Mesodermal cell (in vitro differentiated cells): ENCODE measurements at regions not wholly inside any gene's neighbourhood (a gene's known extent, or its start where the extent isn't known, plus 50 kb on each side); places are given as distances from the start of the nearest gene placed in this dataset.
A peak's percentile ranks its signal among the peaks of the same experiment; 100 is the strongest.

ENCODE experiments used
- H3K27ac ChIP-seq: 2 replicates; pipeline ENCODE4 v1.7.0; 2013; ENCODE audit warnings: mild to moderate bottlenecking, low read depth, low read length, moderate library complexity; ENCODE audit not compliant: severe bottlenecking
- H3K36me3 ChIP-seq: 2 replicates; pipeline ENCODE4 v1.7.1; 2013; ENCODE audit warnings: mild to moderate bottlenecking, low read length, moderate library complexity; ENCODE audit not compliant: control insufficient read depth, insufficient read depth
- H3K4me1 ChIP-seq: one replicate; pipeline ENCODE4 v1.7.1; 2013; ENCODE audit warnings: mild to moderate bottlenecking, low read length; ENCODE audit not compliant: insufficient read depth, control insufficient read depth, poor library complexity, severe bottlenecking
- H3K4me3 ChIP-seq: 2 replicates; pipeline ENCODE4 v1.7.0; 2013; ENCODE audit warnings: low read length, control low read depth, mild to moderate bottlenecking; ENCODE audit not compliant: insufficient read depth, poor library complexity, severe bottlenecking; ENCODE audit errors: extremely low read depth
- H3K9me3 ChIP-seq: 2 replicates; pipeline ENCODE4 v1.7.1; 2013; ENCODE audit warnings: mild to moderate bottlenecking, low read length, moderate library complexity; ENCODE audit not compliant: control insufficient read depth
- WGBS, 2 experiments: methylation state at CpG; one replicate each; pipeline ENCODE4 v1.1.5; 2013; ENCODE audit warnings: missing lambda C conversion rate in 2 of 2; ENCODE audit not compliant: insufficient coverage in 2 of 2; 5-methylcytosine and 5-hydroxymethylcytosine counted together

DNA sequence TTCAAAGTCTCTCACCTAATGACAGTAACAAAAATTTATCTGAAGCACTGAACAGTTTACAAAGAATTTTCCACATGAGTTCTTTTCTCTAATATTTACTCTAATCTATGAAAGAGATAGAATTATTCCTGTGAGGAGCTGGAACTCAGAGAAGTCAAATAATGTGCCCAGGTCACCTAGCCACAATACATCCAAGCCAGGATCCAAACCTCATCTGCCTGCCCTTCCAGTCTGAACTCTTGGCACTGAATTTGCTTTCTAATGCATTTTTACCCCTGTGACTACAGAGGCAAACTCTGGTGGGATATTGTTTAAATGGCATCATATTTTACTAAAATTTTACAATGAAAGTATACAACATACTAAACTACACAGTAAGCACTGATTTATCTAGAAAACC lies 191.4 kb upstream of the RORA start:
- Histone ChIP-seq H3K4me1 (no peaks in the 10 kb centered on the region), H3K4me3 (no peak overlapping the region), H3K9me3 (no peaks in the 10 kb centered on the region), H3K27ac (no peak overlapping the region), H3K36me3 (no peaks in the 10 kb centered on the region)

DNA sequence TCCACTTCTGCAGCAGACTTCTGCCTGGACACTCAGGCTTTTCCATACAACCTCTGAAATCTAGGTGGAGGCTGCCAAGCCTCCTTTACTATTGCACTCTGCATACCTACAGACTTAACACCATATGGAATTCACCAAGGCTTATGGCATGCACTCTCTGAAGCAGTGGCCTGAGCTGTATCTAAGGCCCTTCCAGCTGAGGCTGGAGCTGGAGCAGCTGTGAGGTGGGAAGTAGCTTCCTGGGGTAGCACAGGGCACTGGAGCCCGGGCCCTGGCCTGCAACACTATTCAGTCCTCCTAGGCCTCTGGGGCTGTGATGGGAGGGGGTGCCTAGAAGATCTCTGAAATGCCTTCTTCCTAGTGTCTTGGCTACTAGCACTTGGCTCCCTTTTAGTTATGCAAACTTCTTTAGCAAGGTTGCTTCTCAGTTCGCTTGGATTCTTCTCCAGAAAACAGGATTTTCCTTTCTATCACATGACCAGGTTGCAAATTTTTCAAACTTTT lies 186.6 kb upstream of the RORA start:
- 69 to 84% methylated on average over 1 of the region's 2 CpGs for WGBS, 2 experiments
- Histone ChIP-seq H3K4me1 (peaks cover 6% of the 10 kb centered on the region), H3K27ac (no peak overlapping the region), H3K4me3 (no peak overlapping the region), H3K9me3 (no peaks in the 10 kb centered on the region), H3K36me3 (no peaks in the 10 kb centered on the region)

DNA sequence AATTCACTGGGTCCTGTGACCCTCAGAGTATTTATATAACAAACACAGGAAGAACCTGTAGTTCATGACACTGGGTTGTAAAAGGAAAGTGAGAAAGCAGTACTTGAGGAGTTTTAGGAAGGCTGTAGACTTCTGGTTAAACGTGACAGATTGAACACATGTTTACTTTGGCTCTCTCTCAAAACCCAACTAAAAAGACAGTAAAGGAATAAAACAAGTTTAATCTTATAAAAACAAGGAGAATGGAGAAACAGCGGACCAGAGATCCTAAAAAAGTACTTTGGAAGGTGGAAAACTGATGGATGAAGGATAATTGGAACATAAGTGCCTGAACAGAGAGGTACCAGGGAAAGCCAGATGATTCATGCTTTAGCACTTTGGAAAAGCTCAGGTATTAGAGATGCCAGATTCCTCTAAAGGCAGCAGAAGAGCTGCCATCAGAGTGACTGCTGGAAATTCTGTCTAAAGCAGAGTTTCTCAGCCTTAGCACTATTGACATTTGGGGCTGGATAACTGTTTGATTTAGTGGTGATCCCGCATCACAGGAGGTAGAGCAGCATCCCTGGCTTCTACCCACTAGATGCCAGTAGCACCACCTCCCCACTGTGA lies 182.9 kb upstream of the RORA start:
- Histone ChIP-seq H3K36me3 (no peaks in the 10 kb centered on the region), H3K4me3 (no peak overlapping the region), H3K4me1 (peaks cover 6% of the 10 kb centered on the region), H3K27ac (peak overlapping the region; percentile 0), H3K9me3 (no peaks in the 10 kb centered on the region)
- 80 to 100% methylated on average over 1 of the region's 3 CpGs for WGBS, 2 experiments

DNA sequence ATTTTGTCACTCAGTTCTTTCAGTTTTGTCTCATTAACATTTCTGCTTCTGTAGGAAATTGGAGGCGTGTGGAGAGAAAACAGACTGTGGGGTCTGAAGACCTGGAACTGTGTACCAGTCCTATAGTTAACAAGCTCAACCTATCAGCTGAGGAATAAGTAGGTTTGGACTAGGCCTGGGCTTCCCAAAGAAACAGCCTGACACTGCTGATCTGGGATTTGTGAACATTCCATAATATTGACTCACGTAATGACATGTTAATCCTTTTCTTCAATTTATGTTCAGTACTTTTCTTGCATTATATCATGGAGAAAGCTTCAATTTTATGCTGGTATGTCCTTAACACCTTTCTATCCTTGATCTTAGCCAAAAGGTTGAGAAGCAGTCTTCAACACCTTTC lies 181.6 kb upstream of the RORA start:
- H3K27ac ChIP-seq, result peak overlapping the region; percentile 29
- no peaks in the 10 kb centered on the region for H3K36me3 ChIP-seq
- H3K9me3 ChIP-seq, result no peaks in the 10 kb centered on the region
- no peak overlapping the region for H3K4me3 ChIP-seq
- H3K4me1 ChIP-seq, result peaks cover 6% of the 10 kb centered on the region
- no CpG with 5 or more reads among the region's 2 CpGs for WGBS, 2 experiments

DNA sequence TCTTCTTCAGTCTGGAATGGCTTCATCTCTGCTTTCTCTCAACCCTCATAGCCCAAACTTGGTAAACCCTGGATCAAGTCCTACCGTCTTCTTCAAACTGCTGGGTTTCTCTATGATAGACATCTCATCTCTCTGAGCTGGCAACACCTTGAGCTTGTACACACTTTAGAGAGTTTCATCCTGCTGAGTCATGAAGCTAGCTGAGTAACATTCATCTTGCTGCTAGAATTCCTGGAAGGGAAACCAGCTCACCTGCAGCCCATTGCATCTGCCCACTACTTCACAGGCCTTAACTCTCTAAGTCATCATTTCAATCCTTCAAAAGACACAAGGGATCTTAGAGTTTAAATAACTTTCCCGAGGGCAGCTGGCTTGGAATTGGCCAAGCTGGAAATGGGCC lies 175.5 kb upstream of the RORA start:
- no peaks in the 10 kb centered on the region for H3K36me3 ChIP-seq
- WGBS, 2 experiments, result 89 to 100% methylated on average over 1 of the region's 2 CpGs
- no peaks in the 10 kb centered on the region for H3K9me3 ChIP-seq
- no peaks in the 10 kb centered on the region for H3K4me1 ChIP-seq
- H3K4me3 ChIP-seq, result no peak overlapping the region
- H3K27ac ChIP-seq, result no peak overlapping the region

DNA sequence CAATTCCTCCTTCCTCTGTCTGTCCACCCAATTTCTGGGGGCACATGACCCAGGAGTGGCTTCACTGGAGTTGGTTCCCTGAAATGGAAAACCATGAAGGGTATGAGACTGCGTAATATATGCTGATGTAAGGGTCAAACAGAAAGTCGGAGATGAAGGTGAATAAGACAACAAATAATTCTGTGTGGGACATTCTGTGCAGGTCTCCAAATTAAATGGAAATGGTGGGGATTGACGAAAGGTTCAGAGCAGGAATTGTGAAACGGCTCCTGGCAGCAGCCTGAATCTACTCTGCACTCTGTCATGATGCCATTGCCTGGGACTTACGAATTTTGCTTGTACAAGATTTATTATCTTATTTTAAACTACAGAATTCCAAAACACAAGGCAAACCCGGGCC lies 174.8 kb upstream of the RORA start:
- Histone ChIP-seq H3K36me3 (no peaks in the 10 kb centered on the region), H3K9me3 (no peaks in the 10 kb centered on the region), H3K4me3 (no peak overlapping the region), H3K4me1 (no peaks in the 10 kb centered on the region), H3K27ac (no peak overlapping the region)
- WGBS, 2 experiments, result 83 to 86% methylated on average over 5 to 6 of the region's 6 CpGs

DNA sequence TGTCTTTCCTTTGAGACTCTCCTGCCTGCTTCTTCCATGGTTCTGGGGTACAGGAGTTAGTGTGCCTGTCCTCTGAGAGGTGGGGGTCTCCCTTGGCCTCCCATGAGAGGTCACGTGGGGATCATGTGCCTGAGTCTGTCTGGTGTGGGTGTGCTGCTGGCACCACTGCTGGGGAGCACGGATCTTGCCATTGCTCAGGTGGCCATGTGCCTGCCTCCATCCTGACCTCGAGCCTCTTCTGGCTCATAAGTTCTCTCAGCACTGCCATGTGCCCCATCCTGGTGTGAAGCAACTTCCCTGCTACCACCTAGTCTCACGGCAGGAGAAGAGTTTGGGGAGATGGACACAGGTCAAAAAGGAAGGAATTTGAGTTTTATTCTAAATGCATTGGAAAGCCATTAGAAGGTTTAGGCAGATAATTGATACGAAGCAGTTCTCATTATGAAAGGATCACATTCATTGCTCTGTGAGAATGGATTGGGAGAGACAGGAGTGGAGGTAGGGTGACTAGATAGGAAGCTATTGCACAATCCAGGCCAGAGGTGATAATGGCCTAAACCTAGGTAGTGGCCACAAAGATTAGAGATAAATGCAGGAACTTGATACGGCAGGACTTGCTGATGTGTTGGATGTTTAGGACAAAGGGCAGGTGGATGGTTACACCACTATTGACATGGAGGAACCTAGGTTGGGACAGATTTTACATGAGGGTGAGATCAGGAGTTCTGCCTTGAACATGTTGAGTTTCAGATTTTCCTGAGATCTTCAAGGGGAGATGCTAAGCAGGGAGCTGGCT lies 173.0 kb upstream of the RORA start:
- no peak overlapping the region for H3K27ac ChIP-seq
- H3K4me1 ChIP-seq, result no peaks in the 10 kb centered on the region
- H3K9me3 ChIP-seq, result no peaks in the 10 kb centered on the region
- H3K4me3 ChIP-seq, result no peak overlapping the region
- WGBS, 2 experiments, result 88 to 91% methylated on average over 4 of the region's 6 CpGs
- no peaks in the 10 kb centered on the region for H3K36me3 ChIP-seq

DNA sequence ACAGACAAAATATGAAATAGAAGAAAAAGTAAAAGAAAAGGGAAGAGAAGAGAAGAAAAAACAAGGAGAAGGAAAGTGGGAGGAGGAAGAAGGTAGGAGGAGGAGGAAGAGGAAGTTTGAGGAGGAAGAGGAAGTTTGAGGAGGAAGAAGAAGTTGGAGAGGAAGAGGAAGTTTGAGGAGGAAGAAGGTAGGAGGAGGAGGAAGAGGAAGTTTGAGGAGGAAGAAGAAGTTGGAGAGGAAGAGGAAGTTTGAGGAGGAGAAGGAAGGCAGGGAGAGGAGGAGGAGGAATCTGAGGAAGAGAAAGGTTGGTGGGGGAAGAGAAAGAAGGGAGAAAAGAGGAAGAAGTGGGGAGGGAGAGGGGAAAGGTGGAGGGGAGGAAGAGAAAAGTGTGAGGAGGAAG lies 169.2 kb upstream of the RORA start:
- Histone ChIP-seq H3K27ac (no peak overlapping the region), H3K4me1 (no peaks in the 10 kb centered on the region), H3K4me3 (no peak overlapping the region), H3K36me3 (no peaks in the 10 kb centered on the region), H3K9me3 (no peaks in the 10 kb centered on the region)

DNA sequence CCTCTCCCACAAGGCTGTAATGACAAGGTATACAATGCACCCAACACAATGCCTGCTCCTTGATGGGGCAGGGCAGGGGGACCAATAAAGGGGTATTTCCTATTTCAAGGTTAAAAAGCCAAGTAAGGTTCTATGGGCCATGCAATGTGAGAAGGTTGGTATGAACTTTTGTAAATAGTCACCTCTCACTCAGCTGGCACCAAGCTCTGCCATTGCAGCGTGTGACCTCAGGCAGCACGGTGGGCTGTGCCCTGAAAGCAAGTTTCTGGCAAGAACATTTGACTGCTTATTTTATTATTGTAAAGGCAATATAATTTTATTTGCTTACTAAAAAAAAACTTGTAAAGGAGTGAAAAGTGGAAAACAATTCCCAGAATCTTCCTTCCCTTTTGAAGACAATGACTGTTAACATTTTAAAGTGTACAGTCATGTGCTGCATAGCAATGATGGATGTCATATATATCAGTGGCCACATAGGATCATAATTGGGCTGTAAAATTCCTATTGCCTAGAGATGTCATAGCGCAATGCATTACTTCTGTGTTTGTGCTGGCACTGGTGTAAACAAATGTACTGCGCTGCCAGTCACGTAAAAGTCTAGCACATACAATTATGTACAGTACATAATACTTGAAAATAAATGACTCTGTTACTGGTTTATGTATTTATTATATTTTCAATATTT lies 167.3 kb upstream of the RORA start:
- H3K4me1 ChIP-seq, result no peaks in the 10 kb centered on the region
- no CpG with 5 or more reads among the region's 5 CpGs for WGBS, 2 experiments
- no peaks in the 10 kb centered on the region for H3K36me3 ChIP-seq
- H3K4me3 ChIP-seq, result no peak overlapping the region
- H3K27ac ChIP-seq, result no peak overlapping the region
- H3K9me3 ChIP-seq, result no peaks in the 10 kb centered on the region

DNA sequence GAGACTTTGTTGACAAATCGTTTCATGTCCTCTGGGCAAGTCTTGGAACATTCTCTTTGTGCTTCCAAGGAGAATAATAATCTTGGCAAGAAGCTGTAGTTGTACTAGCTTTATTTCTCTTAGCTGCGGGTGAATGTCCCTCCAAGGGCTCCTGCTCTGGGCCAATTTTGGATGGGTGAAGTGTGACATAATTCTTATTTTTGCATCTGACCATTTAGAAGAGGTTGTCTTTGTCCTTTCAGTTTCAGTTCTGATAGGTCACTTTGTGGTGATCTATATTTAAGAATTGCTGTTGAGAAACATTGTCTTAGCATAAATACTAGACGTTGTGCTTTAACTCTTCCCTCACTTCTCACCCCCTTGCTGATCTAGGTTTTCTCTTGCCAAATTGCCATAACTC lies 164.8 kb upstream of the RORA start:
- WGBS, 2 experiments, result 100% methylated on average over 1 of the region's 3 CpGs
- Histone ChIP-seq H3K36me3 (no peaks in the 10 kb centered on the region), H3K27ac (no peak overlapping the region), H3K4me1 (no peaks in the 10 kb centered on the region), H3K4me3 (no peak overlapping the region), H3K9me3 (no peaks in the 10 kb centered on the region)

DNA sequence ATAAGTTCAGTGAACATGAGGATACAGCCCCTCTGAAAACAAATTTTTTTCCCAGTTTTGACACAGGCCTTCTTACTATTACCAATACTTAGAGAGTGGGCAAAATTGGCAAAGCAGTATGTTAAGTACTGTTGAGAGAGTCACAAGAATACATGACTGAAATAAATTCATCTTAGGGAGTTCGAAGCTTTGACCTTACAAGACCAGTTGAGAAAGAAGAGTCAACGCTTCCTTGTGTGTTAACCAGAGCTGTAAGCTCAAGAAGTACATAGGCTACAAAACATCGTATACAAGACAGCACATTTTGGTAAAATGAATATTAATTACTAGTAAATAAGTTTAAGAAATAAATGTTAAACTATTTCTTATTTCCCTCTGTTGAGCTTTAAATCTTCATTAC lies 164.4 kb upstream of the RORA start:
- no peaks in the 10 kb centered on the region for H3K9me3 ChIP-seq
- H3K4me3 ChIP-seq, result no peak overlapping the region
- H3K36me3 ChIP-seq, result no peaks in the 10 kb centered on the region
- H3K4me1 ChIP-seq, result no peaks in the 10 kb centered on the region
- WGBS, 2 experiments, result 100% methylated on average over 1 of the region's 3 CpGs; no CpG with 5 or more reads in 1 of the 2 experiments
- no peak overlapping the region for H3K27ac ChIP-seq
